H1 (cell line): ENCODE measurements at regions not wholly inside any gene's neighbourhood (a gene's known extent, or its start where the extent isn't known, plus 50 kb on each side); places are given as distances from the start of the nearest gene placed in this dataset.

Source experiments
- CTCF ChIA-PET: fragments of 300-600 bp; sonication (Branson Sonifier 250); formaldehyde crosslinking; loops from one replicate; lab custom pipeline; 2021; ENCODE audit not compliant: partially characterized antibody; lab: Charles Lee
- POLR2A ChIA-PET: fragments of 300-600 bp; sonication (Branson Sonifier 250); formaldehyde crosslinking; loops from one replicate; lab custom pipeline; 2021; ENCODE audit warnings: inconsistent platforms; ENCODE audit not compliant: partially characterized antibody; lab: Charles Lee
- DNase-seq, 2 experiments: peaks; one replicate each; pipeline versions ENCODE4 v3.0.0 to v3.0.0-alpha.2; 2010 to 2022; ENCODE audit warnings: low spot score in 2 of 2, low read depth in 1 of 2, mixed read lengths in 1 of 2
- FAIRE-seq: peaks from 2 replicates; lab custom pipeline; 2011; peaks lifted over from hg19 to GRCh38; lab: Jason Lieb, UNC
- H2AFZ ChIP-seq: 2 replicates; pipeline ENCODE4 v1.8.1; 2012; ENCODE audit warnings: low read length, inconsistent platforms
- H2AK5ac ChIP-seq: 2 replicates; pipeline ENCODE4 v1.6.1; 2013; ENCODE audit warnings: low read depth, low read length
- H2BK120ac ChIP-seq: replicated peaks from 2 replicates; pipeline ENCODE3; 2013; ENCODE audit warnings: low read depth, low read length, inconsistent platforms
- H2BK12ac ChIP-seq: 2 replicates; pipeline ENCODE4 v1.6.1; 2013; ENCODE audit warnings: low read depth, low read length
- H2BK15ac ChIP-seq: 2 replicates; pipeline ENCODE4 v1.6.1; 2013; ENCODE audit warnings: low read length
- H2BK20ac ChIP-seq: 2 replicates; pipeline ENCODE4 v1.6.1; 2013; ENCODE audit warnings: low read length
- H2BK5ac ChIP-seq: 2 replicates; pipeline ENCODE4 v1.6.1; 2013; ENCODE audit warnings: low read depth, low read length
- H3K14ac ChIP-seq: 2 replicates; pipeline ENCODE4 v1.6.1; 2013; ENCODE audit warnings: inconsistent platforms; ENCODE audit not compliant: insufficient read length
- H3K18ac ChIP-seq: 2 replicates; pipeline ENCODE4 v1.6.1; 2013; ENCODE audit warnings: low read length; ENCODE audit errors: extremely low read depth
- H3K23ac ChIP-seq: 2 replicates; pipeline ENCODE4 v1.6.1; 2013; ENCODE audit warnings: inconsistent platforms; ENCODE audit not compliant: insufficient read length
- H3K23me2 ChIP-seq: 2 replicates; pipeline ENCODE4 v1.6.1; 2013; ENCODE audit warnings: low read depth, low read length
- H3K27ac ChIP-seq: 2 replicates; pipeline ENCODE4 v1.6.1; 2011; ENCODE audit warnings: low read depth, low read length, inconsistent platforms
- H3K27me3 ChIP-seq, 4 experiments: replicated peaks in 1 of 4; 1 replicate in 1 of 4; 2 replicates in 3 of 4; pipeline versions ENCODE4 v1.6.1 to v1.8.1; 2011 to 2013; ENCODE audit warnings: low read length in 3 of 4, mild to moderate bottlenecking in 3 of 4, inconsistent platforms in 2 of 4, mixed read lengths in 2 of 4, moderate library complexity in 1 of 4; ENCODE audit not compliant: control insufficient read depth in 3 of 4, insufficient read depth in 3 of 4; ENCODE audit errors: extremely low read depth in 1 of 4
- H3K36me3 ChIP-seq, 4 experiments: 2 replicates each; pipeline versions ENCODE4 v1.6.1 to v1.8.1; 2011 to 2013; ENCODE audit warnings: mild to moderate bottlenecking in 4 of 4, low read length in 3 of 4, moderate library complexity in 2 of 4, control low read depth in 1 of 4, inconsistent platforms in 1 of 4; ENCODE audit not compliant: insufficient read depth in 4 of 4, control insufficient read depth in 2 of 4
- H3K4ac ChIP-seq: replicated peaks from 2 replicates; pipeline ENCODE3; 2013; ENCODE audit warnings: low read length, low read depth, mixed read lengths, inconsistent platforms; ENCODE audit not compliant: insufficient read length
- H3K4me1 ChIP-seq, 4 experiments: replicated peaks in 1 of 4; 1 replicate in 1 of 4; 2 replicates in 3 of 4; pipeline versions ENCODE4 v1.6.1 to v1.8.1; 2011 to 2013; ENCODE audit warnings: low read length in 3 of 4, inconsistent platforms in 2 of 4, mixed read lengths in 1 of 4; ENCODE audit not compliant: insufficient read depth in 4 of 4, control insufficient read depth in 3 of 4
- H3K4me2 ChIP-seq, 2 experiments: 2 replicates each; pipeline versions ENCODE4 v1.6.1 to v1.8.1; 2011 to 2013; ENCODE audit warnings: low read depth in 2 of 2, low read length in 2 of 2, control low read depth in 1 of 2, inconsistent platforms in 1 of 2, mild to moderate bottlenecking in 1 of 2; ENCODE audit not compliant: insufficient read depth in 1 of 2
- H3K4me3 ChIP-seq, 4 experiments: fragments of 200-600, 300-600 bp in 1 of 4; sonication (generic), shearing (Covaris generic), sonication (Bioruptor Twin) in 1 of 4; 2 replicates each; pipeline versions ENCODE4 v1.5.1 to v1.8.1; 2011 to 2016; ENCODE audit warnings: low read length in 4 of 4, low read depth in 3 of 4, control low read depth in 2 of 4, inconsistent platforms in 2 of 4, mild to moderate bottlenecking in 2 of 4, mixed read lengths in 1 of 4, moderate library complexity in 1 of 4; ENCODE audit not compliant: insufficient read depth in 2 of 4; ENCODE audit errors: extremely low read depth in 1 of 4
- H3K56ac ChIP-seq: replicated peaks from 2 replicates; pipeline ENCODE3; 2013; ENCODE audit warnings: low read depth, mild to moderate bottlenecking, mixed read lengths, low read length, inconsistent platforms; ENCODE audit not compliant: insufficient read length
- H3K79me1 ChIP-seq: 2 replicates; pipeline ENCODE4 v1.6.1; 2013; ENCODE audit warnings: low read depth, low read length, control low read depth
- H3K79me2 ChIP-seq, 2 experiments: 2 replicates each; pipeline versions ENCODE4 v1.6.1 to v1.8.1; 2012 to 2013; ENCODE audit warnings: low read length in 2 of 2, mild to moderate bottlenecking in 2 of 2, inconsistent platforms in 1 of 2; ENCODE audit not compliant: insufficient read depth in 2 of 2, control insufficient read depth in 1 of 2
- H3K9ac ChIP-seq, 4 experiments: replicated peaks in 1 of 4; 1 replicate in 1 of 4; 2 replicates in 3 of 4; pipeline versions ENCODE4 v1.6.1 to v1.8.1; 2011 to 2013; ENCODE audit warnings: low read depth in 3 of 4, low read length in 3 of 4, control low read depth in 2 of 4, mild to moderate bottlenecking in 2 of 4, moderate library complexity in 2 of 4, inconsistent platforms in 1 of 4; ENCODE audit errors: extremely low read depth in 1 of 4
- H3K9me3 ChIP-seq, 2 experiments: 2 replicates each; pipeline versions ENCODE4 v1.6.1 to v1.8.1; 2012 to 2013; ENCODE audit warnings: mild to moderate bottlenecking in 2 of 2, moderate library complexity in 2 of 2, control low read depth in 1 of 2, inconsistent platforms in 1 of 2, low read depth in 1 of 2, low read length in 1 of 2, mixed read lengths in 1 of 2; ENCODE audit not compliant: insufficient read depth in 2 of 2
- H4K20me1 ChIP-seq, 2 experiments: replicated peaks in 1 of 2; 2 replicates each; pipeline versions ENCODE3 to v1.8.1; 2011 to 2013; ENCODE audit warnings: inconsistent platforms in 2 of 2, low read length in 2 of 2, mild to moderate bottlenecking in 1 of 2; ENCODE audit not compliant: insufficient read depth in 2 of 2, control insufficient read depth in 1 of 2
- H4K5ac ChIP-seq: 2 replicates; pipeline ENCODE4 v1.6.1; 2013; ENCODE audit warnings: low read length, low read depth, mixed read lengths, inconsistent platforms; ENCODE audit not compliant: insufficient read length
- H4K8ac ChIP-seq: 2 replicates; pipeline ENCODE4 v1.8.0; 2013; ENCODE audit warnings: mild to moderate bottlenecking, moderate library complexity, low read length, inconsistent platforms; ENCODE audit not compliant: insufficient read depth; ENCODE audit errors: extremely low read depth
- H4K91ac ChIP-seq: replicated peaks from 2 replicates; pipeline ENCODE3; 2013; ENCODE audit warnings: low read length, mixed read lengths, inconsistent platforms; ENCODE audit not compliant: insufficient read length
- BRCA1 ChIP-seq: IDR thresholded peaks from 2 replicates; pipeline ENCODE4 v1.6.1; 2012; ENCODE audit warnings: low read depth, low read length, improper control_type of control experiment
- CBX5 ChIP-seq: fragments of 300-800, 300-1000 bp; sonication (generic); IDR thresholded peaks from 2 replicates; pipeline ENCODE4 v1.7.1; 2016; ENCODE audit warnings: antibody characterized with exemption, low read length, low read depth
- EP300 ChIP-seq, 2 experiments: IDR thresholded peaks; 1 replicate in 1 of 2; 2 replicates in 1 of 2; pipeline ENCODE4 v1.6.1; 2011 to 2012; ENCODE audit warnings: low read depth in 2 of 2, low read length in 2 of 2, mild to moderate bottlenecking in 2 of 2, borderline replicate concordance in 1 of 2, inconsistent platforms in 1 of 2, moderate library complexity in 1 of 2
- FOSL1 ChIP-seq: IDR thresholded peaks from 2 replicates; pipeline ENCODE4 v1.6.1; 2011; ENCODE audit warnings: mild to moderate bottlenecking, low read depth, low read length, moderate library complexity; ENCODE audit not compliant: insufficient read depth
- GTF2F1 ChIP-seq: IDR thresholded peaks from 2 replicates; pipeline ENCODE4 v1.6.1; 2012; ENCODE audit warnings: low read depth, low read length, improper control_type of control experiment, borderline replicate concordance
- HDAC2 ChIP-seq, 2 experiments: fragments of 300-600 bp in 1 of 2; sonication (generic) in 1 of 2; IDR thresholded peaks; 2 replicates each; pipeline ENCODE4 v1.6.1; 2011 to 2012; ENCODE audit warnings: low read depth in 2 of 2, low read length in 2 of 2, mild to moderate bottlenecking in 2 of 2, moderate library complexity in 2 of 2, borderline replicate concordance in 1 of 2, inconsistent platforms in 1 of 2
- POLR2AphosphoS5 ChIP-seq: IDR thresholded peaks from 2 replicates; pipeline ENCODE4 v1.6.1; 2011; ENCODE audit warnings: low read depth, low read length
- POU5F1 ChIP-seq: IDR thresholded peaks from 2 replicates; pipeline ENCODE4 v1.6.1; 2011; ENCODE audit warnings: low read depth, mild to moderate bottlenecking, low read length, moderate library complexity
- RAD21 ChIP-seq, 2 experiments: IDR thresholded peaks in 1 of 2; conservative IDR thresholded peaks in 1 of 2; 2 replicates each; pipeline ENCODE4 v1.6.1; 2011; ENCODE audit warnings: low read depth in 2 of 2, low read length in 2 of 2, improper control_type of control experiment in 1 of 2, inconsistent platforms in 1 of 2, mild to moderate bottlenecking in 1 of 2, moderate library complexity in 1 of 2
- SAP30 ChIP-seq: fragments of 300-600 bp; sonication (generic); IDR thresholded peaks from 2 replicates; pipeline ENCODE4 v1.7.1; 2012; ENCODE audit warnings: low read length, moderate library complexity, mild to moderate bottlenecking, inconsistent platforms; ENCODE audit not compliant: insufficient read depth, insufficient replicate concordance
- SIN3A ChIP-seq, 2 experiments: IDR thresholded peaks in 1 of 2; conservative IDR thresholded peaks in 1 of 2; 2 replicates each; pipeline ENCODE4 v1.6.1; 2011 to 2012; ENCODE audit warnings: low read length in 2 of 2, improper control_type of control experiment in 1 of 2, low read depth in 1 of 2, mild to moderate bottlenecking in 1 of 2
- SIRT6 ChIP-seq: IDR thresholded peaks from one replicate; pipeline ENCODE4 v1.7.1; 2012; ENCODE audit warnings: low read length, inconsistent platforms
- SUZ12 ChIP-seq: fragments of 200-600 bp; sonication (generic); IDR thresholded peaks from 2 replicates; pipeline ENCODE4 v1.6.1; 2012; ENCODE audit warnings: mild to moderate bottlenecking, inconsistent platforms, low read length, moderate library complexity, mixed read lengths
- TAF7 ChIP-seq: optimal IDR thresholded peaks from 2 replicates; pipeline ENCODE3; 2011; ENCODE audit warnings: low read depth, mild to moderate bottlenecking, inconsistent platforms, low read length, moderate library complexity, borderline replicate concordance
- WGBS, 2 experiments: shearing (Covaris generic) in 1 of 2; methylation state at CpG; one replicate each; pipeline versions ENCODE4 v1.1.6 to v1.1.7; 2013 to 2015; ENCODE audit warnings: low lambda C conversion rate in 2 of 2, mixed read lengths in 2 of 2, inconsistent platforms in 1 of 2, low coverage in 1 of 2, missing lambda C conversion rate in 1 of 2; ENCODE audit not compliant: insufficient replicate concordance in 2 of 2, insufficient coverage in 1 of 2, insufficient read length in 1 of 2; ENCODE audit errors: extremely low coverage in 1 of 2, missing lambda C conversion rate in 1 of 2; 5-methylcytosine and 5-hydroxymethylcytosine counted together

DNA sequence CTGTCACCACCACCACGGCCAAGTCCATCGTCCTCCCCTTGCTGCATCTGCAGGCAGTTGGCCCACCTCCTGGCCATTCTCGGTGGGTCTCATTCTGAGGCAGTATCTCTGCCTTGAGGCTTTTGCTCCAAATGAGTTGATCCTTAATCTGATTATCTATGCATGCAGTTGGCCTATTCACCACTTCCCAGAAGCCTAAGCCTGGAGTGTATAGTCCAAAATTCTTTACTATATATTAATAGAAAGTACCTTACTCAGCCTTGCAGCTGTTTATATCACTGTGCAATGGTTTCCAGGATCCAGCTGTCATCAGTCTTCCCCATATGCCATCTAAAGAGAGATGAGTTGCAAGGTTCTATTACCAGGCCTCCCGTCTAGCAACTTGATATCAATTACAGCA, 292.4 kb downstream of the SS18 start:
- ChIA-PET POLR2A (no interaction called here), CTCF (interaction anchor here (1.0 kb wide), 1 partner anchor 43 kb away, joined by 3 read pairs; no protein-coding TSS in a partner anchor)
- H3K4me3 ChIP-seq, result no peak overlapping the region
- H3K79me1 ChIP-seq, result no peaks in the 10 kb centered on the region
- H3K27ac ChIP-seq, result no peak overlapping the region
- DNase-seq (no peak), FAIRE-seq (no peak)
- no peak overlapping the region for H2BK5ac ChIP-seq
- no peaks in the 10 kb centered on the region for H3K36me3 ChIP-seq
- no peaks in the 10 kb centered on the region for H4K20me1 ChIP-seq
- no peak overlapping the region for H2BK15ac ChIP-seq
- H3K23me2 ChIP-seq, result no peaks in the 10 kb centered on the region
- H3K79me2 ChIP-seq, result no peaks in the 10 kb centered on the region
- H3K4me2 ChIP-seq, result no peak overlapping the region
- no peak overlapping the region for H2BK120ac ChIP-seq
- no peak overlapping the region for H3K23ac ChIP-seq
- no peak overlapping the region for H3K9ac ChIP-seq
- H3K56ac ChIP-seq, result no peak overlapping the region
- no peaks in the 10 kb centered on the region for H3K27me3 ChIP-seq
- no peak overlapping the region for H4K8ac ChIP-seq
- no peak overlapping the region for H3K14ac ChIP-seq
- H3K9me3 ChIP-seq, result no peaks in the 10 kb centered on the region
- H2AK5ac ChIP-seq, result no peak overlapping the region
- no peak overlapping the region for H3K4ac ChIP-seq
- H2AFZ ChIP-seq, result no peak overlapping the region
- 90% methylated on average over 4 of the region's 4 CpGs; no CpG with 5 or more reads in 1 of the 2 experiments for WGBS, 2 experiments
- no peak overlapping the region for H4K91ac ChIP-seq
- no peak overlapping the region for H3K18ac ChIP-seq
- no peaks in the 10 kb centered on the region for H3K4me1 ChIP-seq
- H2BK20ac ChIP-seq, result no peak overlapping the region
- H4K5ac ChIP-seq, result no peak overlapping the region
- H2BK12ac ChIP-seq, result no peak overlapping the region
- TF ChIP-seq SIN3A (conservative IDR thresholded peaks at IDR 0.05 in 1 of 2, IDR thresholded peaks at IDR 0.05 in 1 of 2; ENCODE audit: low read depth in 1 of 2, low read length in 2 of 2) (no peak), TAF7 (no peak), RAD21 (IDR thresholded peaks at IDR 0.05 in 1 of 2, conservative IDR thresholded peaks at IDR 0.05 in 1 of 2; ENCODE audit: low read depth in 2 of 2, low read length in 2 of 2) (no peak), POLR2AphosphoS5 (no peak), SIRT6 (no peak), BRCA1 (no peak), GTF2F1 (no peak), EP300 (IDR thresholded peaks at IDR 0.05; ENCODE audit: borderline replicate concordance in 1 of 2, low read depth in 2 of 2, low read length in 2 of 2) (no peak), CBX5 (no peak), SAP30 (no peak), POU5F1 (no peak), HDAC2 (IDR thresholded peaks at IDR 0.05; ENCODE audit: borderline replicate concordance in 1 of 2, low read depth in 2 of 2, low read length in 2 of 2) (no peak), FOSL1 (no peak), SUZ12 (no peak)
